RWPE2 (cell line): ENCODE measurements at regions not wholly inside any gene's neighbourhood (a gene's known extent, or its start where the extent isn't known, plus 50 kb on each side); places are given as distances from the start of the nearest gene placed in this dataset.

Source experiments
- ATAC-seq: fragments of 200-7000 bp; cut with Tn5 transposase; 3 replicates; pipeline ENCODE4 v1.9.1; 2021; ENCODE audit warnings: low read depth
- DNase-seq: peaks from one replicate; pipeline ENCODE4 v3.0.0-alpha.2; 2020; ENCODE audit warnings: low spot score
- H3K27ac ChIP-seq: fragments of 450-650 bp; 2 replicates; pipeline ENCODE4 v1.5.1; 2017; ENCODE audit warnings: mild to moderate bottlenecking; ENCODE audit not compliant: poor library complexity, severe bottlenecking
- H3K27me3 ChIP-seq: fragments of 250-450 bp; sonication (Bioruptor Pico); 2 replicates; pipeline ENCODE4 v1.5.1; 2021; ENCODE audit warnings: mild to moderate bottlenecking, moderate library complexity; ENCODE audit not compliant: insufficient read depth, poor library complexity, severe bottlenecking
- H3K36me3 ChIP-seq: fragments of 250-450 bp; sonication (Bioruptor Pico); 2 replicates; pipeline ENCODE4 v1.5.1; 2020; ENCODE audit warnings: low read depth, mild to moderate bottlenecking, moderate library complexity
- H3K4me1 ChIP-seq: fragments of 250-450 bp; sonication (Bioruptor Pico); 2 replicates; pipeline ENCODE4 v1.5.1; 2021; ENCODE audit warnings: mild to moderate bottlenecking, moderate library complexity; ENCODE audit not compliant: insufficient read depth, poor library complexity, severe bottlenecking
- H3K4me3 ChIP-seq: fragments of 250-450 bp; sonication (Bioruptor Pico); 2 replicates; pipeline ENCODE4 v1.5.1; 2021; ENCODE audit warnings: mild to moderate bottlenecking, moderate library complexity; ENCODE audit not compliant: severe bottlenecking
- H3K9me3 ChIP-seq: fragments of 250-450 bp; sonication (Bioruptor Pico); 2 replicates; pipeline ENCODE4 v1.5.1; 2021; ENCODE audit warnings: mild to moderate bottlenecking, moderate library complexity; ENCODE audit not compliant: severe bottlenecking
- CTCF ChIP-seq: fragments of 450-650 bp; IDR thresholded peaks from one replicate; pipeline ENCODE4 v1.5.1; 2017; ENCODE audit warnings: mild to moderate bottlenecking, moderate library complexity; ENCODE audit not compliant: poor library complexity, severe bottlenecking

GRCh38 chr2:123870206-123870880 lies 154.7 kb upstream of the CNTNAP5 start:
- Histone ChIP-seq H3K4me1 (no peaks in the 10 kb centered on the region), H3K27ac (no peak overlapping the region), H3K36me3 (no peaks in the 10 kb centered on the region), H3K4me3 (no peak overlapping the region), H3K9me3 (no peaks in the 10 kb centered on the region), H3K27me3 (no peaks in the 10 kb centered on the region)
- TF ChIP-seq CTCF = no peak
- DNase-seq (no peak), ATAC-seq (no peak)

- Histone ChIP-seq H3K4me3 (no peak overlapping the region), H3K27ac (no peak overlapping the region), H3K4me1 (no peaks in the 10 kb centered on the region), H3K9me3 (no peaks in the 10 kb centered on the region), H3K27me3 (no peaks in the 10 kb centered on the region), H3K36me3 (no peaks in the 10 kb centered on the region)
- no peak for TF ChIP-seq CTCF
- ATAC-seq = no peak
- no peak for DNase-seq
These were observed 154.2 kb upstream of the CNTNAP5 start for GRCh38 chr2:123870881-123871276.

GRCh38 chr2:123890148-123890547 lies 134.9 kb upstream of the CNTNAP5 start:
- H3K9me3 ChIP-seq = peaks cover 3% of the 10 kb centered on the region
- DNase-seq (no peak), ATAC-seq (no peak)
- H3K4me1 ChIP-seq = no peaks in the 10 kb centered on the region
- H3K4me3 ChIP-seq = no peak overlapping the region
- TF ChIP-seq CTCF = no peak
- no peak overlapping the region for H3K27ac ChIP-seq
- H3K27me3 ChIP-seq = no peaks in the 10 kb centered on the region
- H3K36me3 ChIP-seq = no peaks in the 10 kb centered on the region

GRCh38 chr2:123894167-123894566 lies 130.9 kb upstream of the CNTNAP5 start:
- ATAC-seq (no peak), DNase-seq (no peak)
- H3K27me3 ChIP-seq = no peaks in the 10 kb centered on the region
- H3K9me3 ChIP-seq = peaks cover 3% of the 10 kb centered on the region
- no peaks in the 10 kb centered on the region for H3K36me3 ChIP-seq
- TF ChIP-seq CTCF = no peak
- H3K4me1 ChIP-seq = no peaks in the 10 kb centered on the region
- no peak overlapping the region for H3K27ac ChIP-seq
- H3K4me3 ChIP-seq = no peak overlapping the region

GRCh38 chr2:123895651-123896050 lies 129.4 kb upstream of the CNTNAP5 start:
- Histone ChIP-seq H3K4me1 (no peaks in the 10 kb centered on the region), H3K36me3 (no peaks in the 10 kb centered on the region), H3K27ac (no peak overlapping the region), H3K4me3 (no peak overlapping the region), H3K9me3 (peaks cover 3% of the 10 kb centered on the region), H3K27me3 (no peaks in the 10 kb centered on the region)
- TF ChIP-seq CTCF = no peak
- DNase-seq (no peak), ATAC-seq (no peak)
